ENCODE measurements at regions not wholly inside any gene's neighbourhood (a gene's known extent, or its start where the extent isn't known, plus 50 kb on each side); places are given as distances from the start of the nearest gene placed in this dataset.

DNA sequence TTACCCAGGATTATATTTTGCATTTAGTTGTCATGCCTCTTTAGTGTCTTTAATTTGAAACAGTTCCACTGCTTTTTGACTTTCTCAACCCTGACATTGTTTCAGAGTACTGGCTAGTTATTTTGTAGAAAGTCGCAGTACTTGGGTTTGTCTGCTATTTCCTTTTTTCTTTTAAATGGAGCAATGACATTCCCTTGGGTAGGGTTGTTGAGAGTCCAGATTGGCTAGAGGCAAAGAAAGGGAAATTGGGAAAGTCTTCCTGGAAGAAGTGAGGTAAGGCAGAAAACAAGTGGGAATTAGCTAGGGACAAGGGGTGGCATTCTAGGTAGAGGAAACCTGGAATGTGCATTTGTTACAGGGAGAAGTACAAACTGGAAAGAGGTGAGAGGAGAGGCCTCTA is 245.9 kb downstream of the EMP1 start:
- Histone ChIP-seq H3K27me3 (replicated peaks; ENCODE audit: control insufficient read depth, insufficient read depth, low read length) (no peaks in the 10 kb centered on the region; the same call in 1 of the 2 replicates), H3K36me3 (ENCODE audit: control insufficient read depth, insufficient read depth, low read length) (no peaks in the 10 kb centered on the region), H3K4me3 (replicated peaks; ENCODE audit: low read depth, low read length) (no peak overlapping the region)
- DNase-seq (ENCODE audit: extremely low read depth, insufficient read length): no peak
- TF ChIP-seq, protein P1, sequence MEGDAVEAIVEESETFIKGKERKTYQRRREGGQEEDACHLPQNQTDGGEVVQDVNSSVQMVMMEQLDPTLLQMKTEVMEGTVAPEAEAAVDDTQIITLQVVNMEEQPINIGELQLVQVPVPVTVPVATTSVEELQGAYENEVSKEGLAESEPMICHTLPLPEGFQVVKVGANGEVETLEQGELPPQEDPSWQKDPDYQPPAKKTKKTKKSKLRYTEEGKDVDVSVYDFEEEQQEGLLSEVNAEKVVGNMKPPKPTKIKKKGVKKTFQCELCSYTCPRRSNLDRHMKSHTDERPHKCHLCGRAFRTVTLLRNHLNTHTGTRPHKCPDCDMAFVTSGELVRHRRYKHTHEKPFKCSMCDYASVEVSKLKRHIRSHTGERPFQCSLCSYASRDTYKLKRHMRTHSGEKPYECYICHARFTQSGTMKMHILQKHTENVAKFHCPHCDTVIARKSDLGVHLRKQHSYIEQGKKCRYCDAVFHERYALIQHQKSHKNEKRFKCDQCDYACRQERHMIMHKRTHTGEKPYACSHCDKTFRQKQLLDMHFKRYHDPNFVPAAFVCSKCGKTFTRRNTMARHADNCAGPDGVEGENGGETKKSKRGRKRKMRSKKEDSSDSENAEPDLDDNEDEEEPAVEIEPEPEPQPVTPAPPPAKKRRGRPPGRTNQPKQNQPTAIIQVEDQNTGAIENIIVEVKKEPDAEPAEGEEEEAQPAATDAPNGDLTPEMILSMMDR (IDR thresholded peaks at IDR 0.05; ENCODE audit: insufficient read depth, low read length, poor library complexity, severe bottlenecking): no peak

DNA sequence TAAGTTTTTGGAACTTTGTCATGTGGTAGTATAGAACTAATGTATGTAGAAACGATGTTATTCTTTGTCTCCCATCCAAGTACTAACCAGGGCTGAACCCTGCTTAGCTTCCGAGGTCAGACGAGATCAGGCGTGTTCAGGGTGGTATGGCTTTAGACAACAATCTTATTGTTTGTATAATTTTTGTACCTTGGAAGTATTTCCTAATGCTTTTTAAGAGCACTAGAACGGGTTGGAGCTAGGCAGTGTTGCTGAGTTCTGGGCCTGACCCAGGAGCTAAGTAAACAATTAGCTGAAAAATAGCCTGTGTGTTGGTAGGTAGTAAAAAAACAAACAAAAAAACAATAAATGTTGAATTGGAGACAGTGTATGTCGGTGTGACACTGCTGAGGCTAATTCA is 244.3 kb downstream of the EMP1 start:
- Histone ChIP-seq H3K27me3 (replicated peaks; ENCODE audit: control insufficient read depth, insufficient read depth, low read length) (no peaks in the 10 kb centered on the region; the same call in 1 of the 2 replicates), H3K36me3 (ENCODE audit: control insufficient read depth, insufficient read depth, low read length) (no peaks in the 10 kb centered on the region), H3K4me3 (replicated peaks; ENCODE audit: low read depth, low read length) (no peak overlapping the region)
- TF ChIP-seq, protein P1 (IDR thresholded peaks at IDR 0.05; ENCODE audit: insufficient read depth, low read length, poor library complexity, severe bottlenecking): no peak
- no peak for DNase-seq (ENCODE audit: extremely low read depth, insufficient read length)

DNA sequence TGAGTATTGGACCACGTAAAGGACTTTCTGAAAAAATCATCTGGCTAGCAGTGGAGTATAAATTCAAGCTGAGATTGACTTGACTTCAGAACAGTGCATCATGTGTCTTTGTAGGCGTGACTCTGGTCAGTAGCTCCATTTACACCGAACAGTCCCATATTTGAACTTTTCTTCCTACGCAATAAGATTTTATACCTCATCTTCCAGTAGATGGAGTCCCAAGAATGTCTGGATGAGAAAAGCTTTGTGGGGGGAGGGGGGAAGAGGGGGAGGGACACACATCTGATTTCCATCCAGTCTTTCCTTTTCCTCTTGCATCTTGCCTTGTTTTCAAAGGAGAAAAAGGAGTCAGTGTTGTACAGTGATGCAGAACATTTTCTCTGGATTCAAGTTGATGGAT is 241.0 kb downstream of the EMP1 start:
- Histone ChIP-seq H3K27me3 (replicated peaks; ENCODE audit: control insufficient read depth, insufficient read depth, low read length) (no peaks in the 10 kb centered on the region; the same call in 1 of the 2 replicates), H3K4me3 (replicated peaks; ENCODE audit: low read depth, low read length) (no peak overlapping the region), H3K36me3 (ENCODE audit: control insufficient read depth, insufficient read depth, low read length) (no peaks in the 10 kb centered on the region)
- TF ChIP-seq, protein P1 (IDR thresholded peaks at IDR 0.05; ENCODE audit: insufficient read depth, low read length, poor library complexity, severe bottlenecking): no peak
- DNase-seq (ENCODE audit: extremely low read depth, insufficient read length): no peak

DNA sequence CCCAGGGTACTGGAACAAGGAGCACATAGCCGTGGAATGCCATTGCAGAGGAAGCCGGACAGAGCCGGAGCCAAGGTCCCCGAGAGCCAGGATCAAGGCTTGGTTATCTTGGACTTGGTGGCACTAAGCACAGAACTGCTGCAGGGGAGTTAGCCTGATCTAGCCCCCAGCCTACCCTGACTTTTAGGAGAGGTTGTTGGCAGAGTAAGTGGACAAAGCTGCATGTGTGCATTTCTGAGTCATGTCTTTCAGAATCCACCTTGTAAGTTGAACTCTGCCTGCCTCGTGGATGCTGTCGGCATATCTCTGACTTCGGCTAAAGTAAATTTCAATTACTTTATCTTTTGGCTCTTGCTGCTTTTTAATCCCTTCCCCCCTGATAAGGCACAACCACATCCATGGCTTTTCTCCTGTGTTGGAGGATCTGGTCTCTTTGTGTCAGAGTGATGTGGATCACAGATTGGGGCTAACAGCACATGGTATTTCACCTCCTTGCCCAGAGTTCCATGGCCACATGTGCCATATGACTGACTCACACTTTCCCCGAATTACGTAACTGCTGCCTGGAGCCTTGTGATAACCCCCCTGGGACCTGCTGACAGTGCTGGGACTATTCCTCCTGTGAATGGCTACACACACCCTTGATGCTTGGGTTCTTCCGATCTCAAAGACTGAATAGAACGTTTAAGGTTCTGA is 240.3 kb downstream of the EMP1 start:
- TF ChIP-seq, protein P1 (IDR thresholded peaks at IDR 0.05; ENCODE audit: insufficient read depth, low read length, poor library complexity, severe bottlenecking): no peak
- H3K36me3 ChIP-seq (ENCODE audit: control insufficient read depth, insufficient read depth, low read length): no peaks in the 10 kb centered on the region
- DNase-seq (ENCODE audit: extremely low read depth, insufficient read length): no peak
- no peak overlapping the region for H3K4me3 ChIP-seq (replicated peaks; ENCODE audit: low read depth, low read length)
- H3K27me3 ChIP-seq (replicated peaks; ENCODE audit: control insufficient read depth, insufficient read depth, low read length): no peaks in the 10 kb centered on the region; the same call in 1 of the 2 replicates

DNA sequence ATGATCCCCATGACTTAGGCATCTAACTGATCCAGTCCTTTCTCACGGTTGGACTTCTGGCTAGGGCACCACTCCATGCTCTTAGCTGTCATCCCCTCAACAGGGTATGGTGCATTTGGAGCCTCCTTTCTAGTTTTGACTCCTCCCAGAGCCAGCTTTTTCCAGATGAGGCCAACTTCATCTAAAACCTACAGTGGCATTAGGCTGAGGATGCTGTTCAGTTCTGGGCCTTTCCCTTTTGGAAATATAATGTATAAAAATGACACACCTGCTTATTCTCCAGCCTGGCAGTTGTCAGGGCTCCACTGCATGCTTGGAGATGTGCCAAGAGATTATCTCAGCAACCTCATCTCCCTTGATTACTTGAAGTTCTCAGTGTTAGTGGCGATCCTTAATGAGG is 239.7 kb downstream of the EMP1 start:
- DNase-seq (ENCODE audit: extremely low read depth, insufficient read length): no peak
- H3K36me3 ChIP-seq (ENCODE audit: control insufficient read depth, insufficient read depth, low read length): no peaks in the 10 kb centered on the region
- no peak overlapping the region for H3K4me3 ChIP-seq (replicated peaks; ENCODE audit: low read depth, low read length)
- TF ChIP-seq, protein P1 (IDR thresholded peaks at IDR 0.05; ENCODE audit: insufficient read depth, low read length, poor library complexity, severe bottlenecking): no peak
- H3K27me3 ChIP-seq (replicated peaks; ENCODE audit: control insufficient read depth, insufficient read depth, low read length): no peaks in the 10 kb centered on the region; the same call in 1 of the 2 replicates

Data from GM06990 (cell line).